ENCODE measurements at regions not wholly inside any gene's neighbourhood (a gene's known extent, or its start where the extent isn't known, plus 50 kb on each side); places are given as distances from the start of the nearest gene placed in this dataset.

GRCh38 chr20:19013907-19014306 lies 198.5 kb upstream of the SLC24A3 start:
- DNase-seq (ENCODE audit: low read depth, low spot score): no peak
- Histone ChIP-seq H3K27me3 (ENCODE audit: insufficient read depth, low read length) (no peaks in the 10 kb centered on the region), H3K9me3 (ENCODE audit: control insufficient read depth in 1 of 2, insufficient read depth in 1 of 2, low read depth in 1 of 2, low read length in 2 of 2) (no peaks in the 10 kb centered on the region), H3K9me2 (ENCODE audit: insufficient read depth) (no peaks in the 10 kb centered on the region), H3K4me2 (ENCODE audit: low read length) (no peak overlapping the region), H3K36me3 (ENCODE audit: control insufficient read depth in 1 of 2, insufficient read depth in 2 of 2, low read length in 2 of 2) (no peaks in the 10 kb centered on the region), H2AFZ (ENCODE audit: low read depth, low read length, poor library complexity, severe bottlenecking) (no peak overlapping the region), H3K79me2 (ENCODE audit: insufficient read depth, low read length) (no peaks in the 10 kb centered on the region), H3K4me3 (replicated peaks in 1 of 2; ENCODE audit: low read depth in 1 of 2, low read length in 2 of 2) (no peak overlapping the region), H4K20me1 (ENCODE audit: insufficient read depth) (no peaks in the 10 kb centered on the region), H3K4me1 (ENCODE audit: control insufficient read depth in 1 of 2, insufficient read depth in 2 of 2, low read length in 2 of 2) (no peaks in the 10 kb centered on the region), H3K9ac (ENCODE audit: low read length) (no peak overlapping the region), H3K27ac (ENCODE audit: low read depth, low read length) (no peak overlapping the region)
- intact Hi-C loops (cut with micrococcal nuclease): no loop called here
- POLR2A ChIA-PET: no interaction called here
- no peak for TF ChIP-seq ZFX (IDR thresholded peaks at IDR 0.05)
- no peak for TF ChIP-seq CBX3 (IDR thresholded peaks at IDR 0.05; ENCODE audit: low read depth)
- no peak for TF ChIP-seq ZBTB33 (IDR thresholded peaks at IDR 0.05; ENCODE audit: extremely low read depth, insufficient replicate concordance, low read length)
- no peak for TF ChIP-seq POLR2A (IDR thresholded peaks at IDR 0.05; ENCODE audit: borderline replicate concordance, extremely low read depth, insufficient read depth, insufficient read length)
- TF ChIP-seq TCF7L2 (IDR thresholded peaks at IDR 0.05; ENCODE audit: borderline replicate concordance, extremely low read depth, insufficient read depth, insufficient read length): no peak
- no peak for TF ChIP-seq SRF (IDR thresholded peaks at IDR 0.05; ENCODE audit: low read depth)
- TF ChIP-seq EGR1 (IDR thresholded peaks at IDR 0.05; ENCODE audit: low read depth): no peak
- TF ChIP-seq RAD21 (IDR thresholded peaks at IDR 0.05; ENCODE audit: low read depth): no peak
- no peak for TF ChIP-seq JUND (IDR thresholded peaks at IDR 0.05)
- TF ChIP-seq CEBPB (IDR thresholded peaks at IDR 0.05; ENCODE audit: low read depth): no peak
- no peak for TF ChIP-seq ELF1 (IDR thresholded peaks at IDR 0.05; ENCODE audit: borderline replicate concordance, low read depth)
- no peak for TF ChIP-seq ATF3 (IDR thresholded peaks at IDR 0.05)
- no peak for TF ChIP-seq ZNF274 (IDR thresholded peaks at IDR 0.05; ENCODE audit: low read depth, low read length)
- TF ChIP-seq SIN3A (IDR thresholded peaks at IDR 0.05; ENCODE audit: low read depth): no peak
- TF ChIP-seq POLR2AphosphoS5 (IDR thresholded peaks at IDR 0.05; ENCODE audit: low read depth, low read length): no peak
- CTCF ChIA-PET: no interaction called here
- no TSS peak for BruUV-seq (replicated peaks)
- no peak for ATAC-seq
- RAD21 ChIA-PET (ENCODE audit: low non-redundant PET in 1 of 2, low total read pairs in 2 of 2, uncharacterized antibody in 2 of 2, unreplicated experiment in 2 of 2): no interaction called here
